GM21526 (cell line): ENCODE measurements at regions not wholly inside any gene's neighbourhood (a gene's known extent, or its start where the extent isn't known, plus 50 kb on each side); places are given as distances from the start of the nearest gene placed in this dataset.
"Not testable (repeated sequence)": the region's sequence is repeated elsewhere in the genome, so short reads cannot be mapped to it uniquely, and the experiment has no call there.

Experiments used
- ATAC-seq: cut with Tn5 transposase; IDR thresholded peaks from one replicate; pipeline ENCODE4 v1.9.1; 2021; ENCODE audit warnings: moderate library complexity; ENCODE audit not compliant: unreplicated experiment, low FRiP score

GRCh38 chr3:75237053-75237452 is 427.1 kb upstream of the FRG2C start:
- ATAC-seq: no peak

- ATAC-seq: no peak
These were observed 426.7 kb upstream of the FRG2C start for GRCh38 chr3:75237477-75237876.

- not testable (repeated sequence) for ATAC-seq
These were observed 422.7 kb upstream of the FRG2C start for GRCh38 chr3:75241226-75241962.

GRCh38 chr3:75242012-75242735 is 422.0 kb upstream of the FRG2C start:
- no peak for ATAC-seq

- ATAC-seq: no peak
These were observed 415.2 kb upstream of the FRG2C start for GRCh38 chr3:75248974-75249373.

- ATAC-seq: no peak
These were observed 409.4 kb upstream of the FRG2C start for GRCh38 chr3:75254685-75255084.

GRCh38 chr3:75258825-75259683 is 405.1 kb upstream of the FRG2C start:
- ATAC-seq: not testable (repeated sequence)

- ATAC-seq: not testable (repeated sequence)
These were observed 403.2 kb upstream of the FRG2C start for GRCh38 chr3:75260975-75261374.

GRCh38 chr3:75262661-75263060 is 401.5 kb upstream of the FRG2C start:
- ATAC-seq: no peak

GRCh38 chr3:75265897-75266296 is 398.2 kb upstream of the FRG2C start:
- ATAC-seq: no peak

GRCh38 chr3:75268576-75268975 is 395.6 kb upstream of the FRG2C start:
- not testable (repeated sequence) for ATAC-seq

GRCh38 chr3:75272237-75272636 is 391.9 kb upstream of the FRG2C start:
- ATAC-seq: not testable (repeated sequence)

GRCh38 chr3:75272691-75273090 is 391.4 kb upstream of the FRG2C start:
- no peak for ATAC-seq

GRCh38 chr3:75285531-75286148 is 378.5 kb upstream of the FRG2C start:
- ATAC-seq: not testable (repeated sequence)

GRCh38 chr3:75288972-75289574 is 375.1 kb upstream of the FRG2C start:
- ATAC-seq: not testable (repeated sequence)

- ATAC-seq: no peak
These were observed 370.0 kb upstream of the FRG2C start for GRCh38 chr3:75294124-75294523.

GRCh38 chr3:75295013-75295412 is 369.1 kb upstream of the FRG2C start:
- ATAC-seq: no peak

GRCh38 chr3:75296858-75297257 is 367.3 kb upstream of the FRG2C start:
- ATAC-seq: no peak

GRCh38 chr3:75300606-75301005 is 363.5 kb upstream of the FRG2C start:
- no peak for ATAC-seq

GRCh38 chr3:75301050-75301449 is 363.1 kb upstream of the FRG2C start:
- ATAC-seq: not testable (repeated sequence)
